PC-9 (cell line): ENCODE measurements at regions not wholly inside any gene's neighbourhood (a gene's known extent, or its start where the extent isn't known, plus 50 kb on each side); places are given as distances from the start of the nearest gene placed in this dataset.

Source experiments
- BruUV-seq: library from RNA; stranded (reverse); fragments of 400-500 nt; replicated peaks from 2 replicates; lab custom pipeline; 2021; lab: Mats Ljungman, UMichigan
- CTCF ChIA-PET: fragments of 300-600 bp; sonication (Branson Sonifier 250); formaldehyde crosslinking; loops from one replicate; lab custom pipeline; 2022; ENCODE audit warnings: antibody characterized with exemption; lab: Charles Lee
- POLR2A ChIA-PET: fragments of 300-600 bp; sonication (Branson Sonifier 250); formaldehyde crosslinking; loops from one replicate; lab custom pipeline; 2022; ENCODE audit warnings: antibody characterized with exemption; ENCODE audit not compliant: unreplicated experiment; lab: Charles Lee
- DNase-seq, 2 experiments: peaks; one replicate each; pipeline versions ENCODE4 v3.0.0 to v3.0.0-alpha.2; 2015 to 2022; ENCODE audit warnings: mixed read lengths in 1 of 2
- H2AFZ ChIP-seq: fragments of 200-600 bp; sonication (generic); 2 replicates; pipeline ENCODE4 v1.8.1; 2017; ENCODE audit warnings: antibody characterized with exemption
- H3F3A ChIP-seq: fragments of 200-600 bp; sonication (generic); 2 replicates; pipeline ENCODE4 v1.8.1; 2017; ENCODE audit warnings: antibody characterized with exemption, mild to moderate bottlenecking, low read depth; ENCODE audit not compliant: insufficient read depth
- H3K27ac ChIP-seq: fragments of 200-600 bp; sonication (generic); 2 replicates; pipeline ENCODE4 v1.6.1; 2016; ENCODE audit warnings: mixed run types
- H3K27me3 ChIP-seq: fragments of 200-600 bp; sonication (generic); 2 replicates; pipeline ENCODE4 v1.6.1; 2016; ENCODE audit warnings: low read depth, mixed run types; ENCODE audit not compliant: insufficient read depth
- H3K36me3 ChIP-seq: fragments of 200-600 bp; sonication (generic); 2 replicates; pipeline ENCODE4 v1.6.1; 2016; ENCODE audit warnings: low read depth, mixed run types
- H3K4me1 ChIP-seq: fragments of 200-600 bp; sonication (generic); replicated peaks from 2 replicates; pipeline ENCODE4 v1.6.1; 2016; ENCODE audit warnings: mixed run types; ENCODE audit not compliant: insufficient read depth
- H3K4me2 ChIP-seq: fragments of 200-600 bp; sonication (generic); 2 replicates; pipeline ENCODE4 v1.6.1; 2017; ENCODE audit warnings: mixed run types
- H3K4me3 ChIP-seq: fragments of 200-600 bp; sonication (generic); 2 replicates; pipeline ENCODE4 v1.6.1; 2016; ENCODE audit warnings: mixed run types
- H3K79me2 ChIP-seq: fragments of 200-600 bp; sonication (generic); 2 replicates; pipeline ENCODE4 v1.6.1; 2017; ENCODE audit warnings: low read depth, mixed run types
- H3K9me2 ChIP-seq: fragments of 200-600 bp; sonication (generic); 2 replicates; pipeline ENCODE4 v1.8.1; 2017; ENCODE audit warnings: mild to moderate bottlenecking; ENCODE audit not compliant: insufficient read depth
- H3K9me3 ChIP-seq: fragments of 200-600 bp; sonication (generic); 2 replicates; pipeline ENCODE4 v1.8.1; 2016; ENCODE audit warnings: low read depth; ENCODE audit not compliant: insufficient read depth
- H4K20me1 ChIP-seq: fragments of 200-600 bp; sonication (generic); 2 replicates; pipeline ENCODE4 v1.8.1; 2017; ENCODE audit not compliant: insufficient read depth
- CTCF ChIP-seq: fragments of 200-600 bp; sonication (generic); conservative IDR thresholded peaks from 2 replicates; pipeline ENCODE4 v1.6.1; 2017; ENCODE audit warnings: mixed run types, antibody characterized with exemption, mild to moderate bottlenecking, moderate library complexity
- EZH2 ChIP-seq: fragments of 200-600 bp; sonication (generic); IDR thresholded peaks from 2 replicates; pipeline ENCODE4 v1.8.0; 2017; ENCODE audit warnings: antibody characterized with exemption, low read depth
- intact Hi-C: fragments of 100-400 bp; cut with micrococcal nuclease; formaldehyde crosslinking; loops from one replicate; pipeline ENCODE4 v1.10.0; 2022; ENCODE audit not compliant: unreplicated experiment

DNA sequence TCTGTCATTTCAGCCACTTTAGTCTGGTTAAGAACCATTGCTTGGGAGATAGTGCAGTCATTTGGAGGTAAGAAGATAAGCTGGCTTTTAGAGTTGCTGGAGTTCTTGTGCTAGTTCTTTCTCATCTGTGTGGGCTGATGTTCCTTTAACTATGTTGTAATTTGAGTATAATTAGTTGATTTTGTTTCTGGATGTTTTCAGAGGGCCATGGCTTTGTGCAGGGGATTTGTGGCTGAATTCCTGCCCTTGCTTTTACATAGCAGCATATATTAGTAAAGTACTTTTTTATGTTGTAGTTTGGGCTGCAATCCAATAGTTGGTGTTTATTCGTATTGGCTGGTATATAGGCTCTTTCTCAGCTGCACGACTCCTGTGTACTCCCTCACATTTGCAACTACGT lies 339.6 kb downstream of the ANKRD50 start:
- CTCF ChIA-PET = no interaction called here
- Histone ChIP-seq H3K4me2 (no peak overlapping the region), H3K9me2 (no peaks in the 10 kb centered on the region), H3K4me3 (no peak overlapping the region), H3K27me3 (no peaks in the 10 kb centered on the region), H3K36me3 (no peaks in the 10 kb centered on the region), H3K9me3 (0 out of 2 replicates have a peak, but pooled peaks cover 6% of the 10 kb centered on the region), H2AFZ (no peak overlapping the region), H4K20me1 (no peaks in the 10 kb centered on the region), H3K27ac (no peak overlapping the region), H3F3A (no peaks in the 10 kb centered on the region), H3K79me2 (no peaks in the 10 kb centered on the region), H3K4me1 (no peaks in the 10 kb centered on the region)
- no peak for TF ChIP-seq EZH2
- no peak for TF ChIP-seq CTCF
- POLR2A ChIA-PET = no interaction called here
- intact Hi-C loops = no loop called here
- no peak for DNase-seq
- BruUV-seq = no TSS peak

DNA sequence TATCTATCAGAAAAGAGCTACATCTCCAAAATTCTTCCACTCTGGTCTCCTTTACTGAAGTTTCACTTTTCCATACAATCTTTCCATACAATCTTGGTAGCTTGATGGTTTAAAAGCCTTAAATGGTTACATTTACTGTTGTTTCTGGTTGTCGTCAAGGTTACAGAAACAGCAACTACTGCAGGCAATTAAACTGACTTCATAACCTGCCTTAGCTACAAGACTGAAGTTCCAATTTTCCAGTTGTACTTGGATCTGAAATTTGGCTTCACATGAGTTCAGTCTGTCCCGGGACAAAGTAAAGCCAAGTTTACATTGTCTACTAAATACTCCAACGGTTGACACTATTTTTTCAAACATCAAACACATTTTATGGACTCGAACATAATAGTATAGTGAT lies 326.4 kb downstream of the ANKRD50 start:
- H3K79me2 ChIP-seq = no peaks in the 10 kb centered on the region
- no peak overlapping the region for H3K4me2 ChIP-seq
- no peak for TF ChIP-seq EZH2
- TF ChIP-seq CTCF = no peak
- H3K9me2 ChIP-seq = no peaks in the 10 kb centered on the region
- H3K27me3 ChIP-seq = no peaks in the 10 kb centered on the region
- H3K4me1 ChIP-seq = no peaks in the 10 kb centered on the region
- DNase-seq = no peak
- ChIA-PET CTCF (no interaction called here), POLR2A (no interaction called here)
- BruUV-seq = no TSS peak
- H2AFZ ChIP-seq = no peak overlapping the region
- no peaks in the 10 kb centered on the region for H3F3A ChIP-seq
- H3K36me3 ChIP-seq = no peaks in the 10 kb centered on the region
- no peaks in the 10 kb centered on the region for H4K20me1 ChIP-seq
- no peak overlapping the region for H3K27ac ChIP-seq
- intact Hi-C loops = no loop called here
- no peak overlapping the region for H3K4me3 ChIP-seq
- no peaks in the 10 kb centered on the region for H3K9me3 ChIP-seq

DNA sequence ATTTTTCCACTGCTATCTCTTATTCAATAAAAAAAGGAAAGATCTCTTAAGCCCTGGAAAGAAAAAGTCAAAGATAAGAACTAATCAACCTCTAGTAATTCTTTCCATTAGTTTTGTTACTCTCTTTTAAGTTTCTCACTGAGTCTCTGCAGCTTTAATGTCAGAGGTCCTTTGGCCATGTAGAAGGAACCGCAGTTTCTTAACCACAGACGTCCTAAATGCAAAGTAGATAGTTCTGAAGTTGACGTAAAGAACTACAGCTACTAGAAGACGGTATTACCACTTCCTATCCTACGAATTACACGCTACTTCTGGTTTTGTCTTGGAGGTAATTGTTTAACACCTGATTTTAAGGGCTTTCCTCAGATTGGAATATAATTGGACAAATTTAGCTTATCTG lies 325.9 kb downstream of the ANKRD50 start:
- 0 out of 2 replicates have a peak overlapping the region, but pooled peaks have one; percentile 49 for H2AFZ ChIP-seq
- no TSS peak for BruUV-seq

More for the DNA sequence above, 325.9 kb downstream of the ANKRD50 start:
- intact Hi-C loops = no loop called here
- ChIA-PET POLR2A (no interaction called here), CTCF (no interaction called here)
- Histone ChIP-seq H3K27me3 (no peaks in the 10 kb centered on the region), H3K4me1 (no peaks in the 10 kb centered on the region), H3K36me3 (no peaks in the 10 kb centered on the region), H3F3A (no peaks in the 10 kb centered on the region), H3K4me2 (no peak overlapping the region), H3K9me3 (no peaks in the 10 kb centered on the region), H3K4me3 (no peak overlapping the region), H3K27ac (no peak overlapping the region), H3K79me2 (no peaks in the 10 kb centered on the region), H3K9me2 (no peaks in the 10 kb centered on the region), H4K20me1 (no peaks in the 10 kb centered on the region)
- DNase-seq = no peak
- TF ChIP-seq CTCF (no peak), EZH2 (no peak)
